ENCODE measurements at regions not wholly inside any gene's neighbourhood (a gene's known extent, or its start where the extent isn't known, plus 50 kb on each side); places are given as distances from the start of the nearest gene placed in this dataset.
"Not testable (repeated sequence)": the region's sequence is repeated elsewhere in the genome, so short reads cannot be mapped to it uniquely, and the experiment has no call there.

DNA sequence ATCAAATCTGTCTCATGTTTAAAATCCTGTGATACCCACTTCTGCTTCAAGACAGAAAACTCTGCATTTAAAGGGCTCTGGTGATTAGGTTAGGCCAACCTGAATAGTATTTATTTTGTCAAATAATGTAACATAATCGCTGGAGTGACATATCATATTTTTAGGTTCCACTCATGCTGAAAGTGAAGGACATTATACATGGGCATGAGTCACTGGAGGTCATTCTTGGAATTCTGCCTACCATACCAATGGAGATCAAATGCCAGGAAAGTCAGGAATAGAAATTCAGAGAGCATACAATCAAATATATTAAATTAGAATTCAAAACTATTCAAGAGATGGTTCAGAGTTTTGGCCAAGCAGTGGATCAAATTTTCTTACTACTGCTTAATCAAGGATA is 97.1 kb upstream of the PRSS3 start:
- Mint-ChIP-seq H3K4me1 (ENCODE audit: low read depth) (peaks cover 4% of the 10 kb centered on the region), H3K9me3 (ENCODE audit: low read depth) (no peaks in the 10 kb centered on the region), H3K36me3 (ENCODE audit: insufficient read depth) (no peaks in the 10 kb centered on the region), H3K4me3 (ENCODE audit: low read depth) (no peak overlapping the region), H3K27ac (no peak overlapping the region), H3K27me3 (peaks cover 8% of the 10 kb centered on the region)
- TF ChIP-seq, protein P1, sequence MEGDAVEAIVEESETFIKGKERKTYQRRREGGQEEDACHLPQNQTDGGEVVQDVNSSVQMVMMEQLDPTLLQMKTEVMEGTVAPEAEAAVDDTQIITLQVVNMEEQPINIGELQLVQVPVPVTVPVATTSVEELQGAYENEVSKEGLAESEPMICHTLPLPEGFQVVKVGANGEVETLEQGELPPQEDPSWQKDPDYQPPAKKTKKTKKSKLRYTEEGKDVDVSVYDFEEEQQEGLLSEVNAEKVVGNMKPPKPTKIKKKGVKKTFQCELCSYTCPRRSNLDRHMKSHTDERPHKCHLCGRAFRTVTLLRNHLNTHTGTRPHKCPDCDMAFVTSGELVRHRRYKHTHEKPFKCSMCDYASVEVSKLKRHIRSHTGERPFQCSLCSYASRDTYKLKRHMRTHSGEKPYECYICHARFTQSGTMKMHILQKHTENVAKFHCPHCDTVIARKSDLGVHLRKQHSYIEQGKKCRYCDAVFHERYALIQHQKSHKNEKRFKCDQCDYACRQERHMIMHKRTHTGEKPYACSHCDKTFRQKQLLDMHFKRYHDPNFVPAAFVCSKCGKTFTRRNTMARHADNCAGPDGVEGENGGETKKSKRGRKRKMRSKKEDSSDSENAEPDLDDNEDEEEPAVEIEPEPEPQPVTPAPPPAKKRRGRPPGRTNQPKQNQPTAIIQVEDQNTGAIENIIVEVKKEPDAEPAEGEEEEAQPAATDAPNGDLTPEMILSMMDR (IDR thresholded peaks at IDR 0.05; ENCODE audit: unreplicated experiment): no peak
- no peak for DNase-seq (ENCODE audit: low spot score, unreplicated experiment)

DNA sequence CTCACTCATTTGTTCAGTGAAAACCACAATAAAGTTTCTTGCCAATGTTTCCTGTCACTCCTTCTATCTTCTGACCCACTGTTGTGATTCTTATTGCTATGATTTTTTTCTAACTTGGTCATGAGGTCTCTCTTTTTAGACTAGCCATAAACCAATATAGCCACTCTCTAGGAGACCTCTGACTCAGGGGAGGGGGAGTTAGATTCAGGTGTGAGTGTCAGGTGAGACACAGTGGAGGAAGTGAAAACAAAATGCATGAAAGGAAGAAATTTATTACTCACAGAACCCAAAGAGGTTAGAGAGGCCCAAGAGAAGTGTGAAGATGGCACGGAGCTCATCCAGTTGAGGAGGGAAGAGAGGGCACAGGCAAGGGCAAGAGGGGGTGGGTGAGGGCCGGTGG is 94.4 kb upstream of the PRSS3 start:
- not testable (repeated sequence) for DNase-seq (ENCODE audit: low spot score, unreplicated experiment); H3K9me3 Mint-ChIP-seq (ENCODE audit: low read depth); H3K36me3 Mint-ChIP-seq (ENCODE audit: insufficient read depth); H3K27ac Mint-ChIP-seq; H3K27me3 Mint-ChIP-seq; H3K4me1 Mint-ChIP-seq (ENCODE audit: low read depth); H3K4me3 Mint-ChIP-seq (ENCODE audit: low read depth)

DNA sequence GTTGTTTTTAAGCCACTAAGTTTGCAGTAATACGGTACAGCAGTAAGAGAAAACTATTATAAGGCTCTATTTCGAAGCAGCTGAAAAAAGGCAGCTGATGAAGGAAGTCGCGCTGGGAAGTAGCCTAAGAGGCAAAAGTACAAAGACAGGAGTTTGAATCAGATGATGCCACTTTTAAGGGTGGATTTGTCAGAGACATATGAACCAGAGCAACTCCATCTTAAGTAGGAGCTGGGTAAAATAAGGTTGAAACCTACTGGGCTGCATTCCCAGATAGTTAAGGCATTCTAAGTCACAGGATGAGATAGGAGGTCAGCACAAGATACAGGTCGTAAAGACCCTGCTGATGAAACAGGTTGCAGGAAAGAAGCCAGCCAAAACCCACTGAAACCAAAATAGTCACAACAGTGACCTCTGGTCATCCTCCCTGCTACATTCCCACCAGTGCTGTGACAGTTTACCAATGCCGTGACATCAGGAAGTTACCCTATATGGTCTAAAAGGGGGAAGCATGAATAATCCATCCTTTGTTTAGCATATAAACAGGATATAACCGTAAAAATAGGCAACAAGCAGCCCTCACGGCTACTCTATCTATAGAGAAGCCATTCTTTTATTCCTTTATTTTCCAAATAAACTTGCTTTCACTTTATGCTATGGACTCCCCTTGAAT is 91.8 kb upstream of the PRSS3 start:
- Mint-ChIP-seq H3K27me3 (peaks cover 7% of the 10 kb centered on the region), H3K4me1 (ENCODE audit: low read depth) (no peaks in the 10 kb centered on the region), H3K36me3 (ENCODE audit: insufficient read depth) (no peaks in the 10 kb centered on the region), H3K9me3 (ENCODE audit: low read depth) (peaks cover 5% of the 10 kb centered on the region), H3K27ac (no peak overlapping the region), H3K4me3 (ENCODE audit: low read depth) (no peak overlapping the region)
- DNase-seq (ENCODE audit: low spot score, unreplicated experiment): no peak
- TF ChIP-seq, protein P1 (IDR thresholded peaks at IDR 0.05; ENCODE audit: unreplicated experiment): no peak

DNA sequence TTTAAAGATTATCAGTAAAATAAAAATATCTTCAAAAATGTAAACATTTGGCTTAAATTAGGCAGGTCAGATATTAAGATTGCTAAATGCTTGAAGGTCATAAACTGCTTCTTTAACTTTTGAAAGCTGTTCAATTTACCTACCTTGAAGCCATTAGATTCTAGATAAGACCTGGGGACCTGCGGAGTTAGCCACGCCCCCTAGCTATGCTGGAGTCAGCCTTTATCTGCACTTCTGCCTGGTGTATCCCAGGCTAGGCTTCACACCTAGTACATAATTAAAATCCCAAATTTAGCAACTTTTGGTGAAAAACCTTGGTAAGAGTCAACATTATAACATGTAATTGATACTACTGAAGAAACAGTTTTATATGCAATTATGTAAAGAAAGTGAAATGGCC is 89.9 kb upstream of the PRSS3 start:
- not testable (repeated sequence) for H3K4me1 Mint-ChIP-seq (ENCODE audit: low read depth); H3K36me3 Mint-ChIP-seq (ENCODE audit: insufficient read depth); H3K27ac Mint-ChIP-seq; H3K9me3 Mint-ChIP-seq (ENCODE audit: low read depth); H3K27me3 Mint-ChIP-seq; H3K4me3 Mint-ChIP-seq (ENCODE audit: low read depth); DNase-seq (ENCODE audit: low spot score, unreplicated experiment)

DNA sequence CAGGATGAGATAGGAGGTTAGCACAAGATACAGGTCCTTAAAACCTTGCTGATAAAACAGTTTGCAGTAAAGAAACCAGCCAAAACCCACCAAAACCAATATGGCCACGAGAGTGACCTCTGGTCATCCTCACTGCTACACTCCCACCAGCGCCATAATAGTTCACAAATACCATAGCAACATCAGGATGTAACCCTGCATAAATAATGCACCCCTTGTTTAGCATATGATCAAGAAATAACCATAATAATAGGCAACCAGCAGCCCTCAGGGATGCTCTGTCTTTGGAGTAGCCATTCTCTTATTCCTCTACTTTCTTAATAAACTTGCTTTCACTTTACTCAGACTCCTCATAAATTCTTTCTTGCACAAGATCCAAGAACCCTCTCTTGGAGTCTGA is 86.9 kb upstream of the PRSS3 start:
- Mint-ChIP-seq H3K27me3 (no peaks in the 10 kb centered on the region), H3K9me3 (ENCODE audit: low read depth) (peaks cover 5% of the 10 kb centered on the region), H3K4me3 (ENCODE audit: low read depth) (no peak overlapping the region), H3K36me3 (ENCODE audit: insufficient read depth) (no peaks in the 10 kb centered on the region), H3K27ac (no peak overlapping the region), H3K4me1 (ENCODE audit: low read depth) (no peaks in the 10 kb centered on the region)
- DNase-seq (ENCODE audit: low spot score, unreplicated experiment): no peak
- TF ChIP-seq, protein P1 (IDR thresholded peaks at IDR 0.05; ENCODE audit: unreplicated experiment): no peak

DNA sequence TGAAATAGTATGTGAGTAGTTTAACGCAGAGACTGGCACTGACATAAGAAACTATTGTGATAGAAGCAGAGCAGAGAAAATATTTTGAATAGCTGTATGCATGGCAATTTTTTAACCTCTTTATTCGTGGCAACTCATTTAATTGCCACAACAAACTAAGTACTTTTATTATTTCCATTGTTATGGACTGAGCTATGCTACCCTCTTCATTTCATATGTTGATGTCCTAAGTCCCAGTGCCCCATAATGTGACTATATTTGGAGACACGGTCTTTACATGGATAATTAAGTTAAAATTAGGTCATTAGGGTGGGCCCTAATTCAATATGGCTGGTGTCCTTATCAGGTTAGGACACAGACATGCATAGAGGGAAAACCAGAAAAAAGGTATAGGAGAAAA is 86.1 kb upstream of the PRSS3 start:
- Mint-ChIP-seq H3K36me3 (ENCODE audit: insufficient read depth) (no peaks in the 10 kb centered on the region), H3K27ac (no peak overlapping the region), H3K4me1 (ENCODE audit: low read depth) (no peaks in the 10 kb centered on the region)

DNA sequence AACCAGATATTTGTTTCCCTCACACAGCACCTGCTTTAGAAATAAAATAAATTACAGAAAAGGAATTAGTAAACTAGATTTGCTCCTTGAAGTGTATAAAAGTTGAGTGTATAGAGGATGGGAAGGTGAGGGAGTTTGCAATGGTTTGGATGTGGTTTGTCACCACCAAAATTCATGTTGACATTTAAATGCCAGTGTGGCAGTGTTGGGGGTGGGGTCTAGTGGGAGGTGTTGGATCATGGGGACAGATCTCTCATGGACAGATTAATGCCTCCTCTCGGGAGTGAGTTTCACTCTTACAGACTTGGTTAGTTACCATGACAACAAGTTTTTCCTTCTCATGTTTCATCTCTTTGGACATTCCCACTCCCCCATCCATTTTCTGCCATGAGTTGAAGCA is 83.9 kb upstream of the PRSS3 start:
- not testable (repeated sequence) for H3K27me3 Mint-ChIP-seq; DNase-seq (ENCODE audit: low spot score, unreplicated experiment); H3K36me3 Mint-ChIP-seq (ENCODE audit: insufficient read depth); H3K9me3 Mint-ChIP-seq (ENCODE audit: low read depth); H3K4me1 Mint-ChIP-seq (ENCODE audit: low read depth); H3K27ac Mint-ChIP-seq; H3K4me3 Mint-ChIP-seq (ENCODE audit: low read depth)

More for the DNA sequence above, 86.1 kb upstream of the PRSS3 start:
- Mint-ChIP-seq H3K27me3 (no peaks in the 10 kb centered on the region), H3K9me3 (ENCODE audit: low read depth) (peaks cover 5% of the 10 kb centered on the region), H3K4me3 (ENCODE audit: low read depth) (no peak overlapping the region)
- TF ChIP-seq, protein P1 (IDR thresholded peaks at IDR 0.05; ENCODE audit: unreplicated experiment): no peak
- DNase-seq (ENCODE audit: low spot score, unreplicated experiment): no peak

All from progenitor cell of endocrine pancreas (in vitro differentiated cells).